Tibial nerve (tissue), 4 donors: ENCODE measurements at regions not wholly inside any gene's neighbourhood (a gene's known extent, or its start where the extent isn't known, plus 50 kb on each side); places are given as distances from the start of the nearest gene placed in this dataset.

Experiments used
- EP300 ChIP-seq, 2 donors: sonication (generic); formaldehyde crosslinking; IDR thresholded peaks; one replicate each; pipeline ENCODE4 v1.6.1; 2017; ENCODE audit warnings: antibody characterized with exemption in 2 of 2, mild to moderate bottlenecking in 1 of 2
- POLR2A ChIP-seq, 2 donors: fragments of 450-650 bp; IDR thresholded peaks; one replicate each; pipeline ENCODE4 v1.6.1; 2017; ENCODE audit warnings: antibody characterized with exemption in 2 of 2, mild to moderate bottlenecking in 2 of 2, moderate library complexity in 2 of 2
- TF ChIP-seq, protein P1 (sequence below), 5 experiments: fragments of 200-600 bp in 3 of 5; fragments of 450-650 bp in 2 of 5; sonication (generic) in 3 of 5; IDR thresholded peaks; one replicate each; pipeline ENCODE4 v1.5.1; 2016 to 2019; ENCODE audit warnings: antibody characterized with exemption in 5 of 5, mild to moderate bottlenecking in 3 of 5, moderate library complexity in 2 of 5

DNA sequence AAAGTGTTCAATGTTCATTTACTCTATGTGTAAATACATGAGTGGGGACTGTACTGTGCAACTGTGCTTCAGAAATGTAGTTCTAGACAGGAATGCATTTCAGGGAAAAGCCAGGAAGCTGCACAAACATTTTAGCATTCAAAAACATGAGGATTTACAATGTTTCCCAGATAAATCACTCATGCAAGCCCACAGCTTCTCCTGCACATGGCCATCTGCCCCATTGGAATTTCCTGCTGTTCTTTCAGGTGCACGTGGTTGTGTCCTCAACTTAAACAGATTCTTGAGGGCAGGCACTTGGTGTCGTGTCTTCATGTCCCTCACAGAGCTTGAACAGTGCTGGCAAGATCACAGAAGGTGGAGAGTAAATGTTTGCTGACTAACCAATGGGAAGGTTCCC lies 101.5 kb downstream of the UNC5CL start:
- TF ChIP-seq, protein P1, sequence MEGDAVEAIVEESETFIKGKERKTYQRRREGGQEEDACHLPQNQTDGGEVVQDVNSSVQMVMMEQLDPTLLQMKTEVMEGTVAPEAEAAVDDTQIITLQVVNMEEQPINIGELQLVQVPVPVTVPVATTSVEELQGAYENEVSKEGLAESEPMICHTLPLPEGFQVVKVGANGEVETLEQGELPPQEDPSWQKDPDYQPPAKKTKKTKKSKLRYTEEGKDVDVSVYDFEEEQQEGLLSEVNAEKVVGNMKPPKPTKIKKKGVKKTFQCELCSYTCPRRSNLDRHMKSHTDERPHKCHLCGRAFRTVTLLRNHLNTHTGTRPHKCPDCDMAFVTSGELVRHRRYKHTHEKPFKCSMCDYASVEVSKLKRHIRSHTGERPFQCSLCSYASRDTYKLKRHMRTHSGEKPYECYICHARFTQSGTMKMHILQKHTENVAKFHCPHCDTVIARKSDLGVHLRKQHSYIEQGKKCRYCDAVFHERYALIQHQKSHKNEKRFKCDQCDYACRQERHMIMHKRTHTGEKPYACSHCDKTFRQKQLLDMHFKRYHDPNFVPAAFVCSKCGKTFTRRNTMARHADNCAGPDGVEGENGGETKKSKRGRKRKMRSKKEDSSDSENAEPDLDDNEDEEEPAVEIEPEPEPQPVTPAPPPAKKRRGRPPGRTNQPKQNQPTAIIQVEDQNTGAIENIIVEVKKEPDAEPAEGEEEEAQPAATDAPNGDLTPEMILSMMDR (IDR thresholded peaks at IDR 0.05), result no peak
- TF ChIP-seq EP300 (IDR thresholded peaks at IDR 0.05) (no peak), POLR2A (IDR thresholded peaks at IDR 0.05) (no peak)
